ENCODE measurements at regions not wholly inside any gene's neighbourhood (a gene's known extent, or its start where the extent isn't known, plus 50 kb on each side); places are given as distances from the start of the nearest gene placed in this dataset.

GRCh38 chr2:45316576-45317338 is 294.3 kb downstream of the SRBD1 start:
- DNase-seq (ENCODE audit: low spot score), result no peak
- no peak for TF ChIP-seq CTCF (IDR thresholded peaks at IDR 0.05; ENCODE audit: extremely low read depth, missing control alignments)

- DNase-seq (ENCODE audit: low spot score), result no peak
- no peak for TF ChIP-seq CTCF (IDR thresholded peaks at IDR 0.05; ENCODE audit: extremely low read depth, missing control alignments)
Measured at GRCh38 chr2:45315861-45316260, 295.2 kb downstream of the SRBD1 start.

GRCh38 chr2:45312275-45312674 is 298.8 kb downstream of the SRBD1 start:
- TF ChIP-seq CTCF (IDR thresholded peaks at IDR 0.05; ENCODE audit: extremely low read depth, missing control alignments), result no peak
- no peak for DNase-seq (ENCODE audit: low spot score)

GRCh38 chr2:45311559-45311958 is 299.5 kb downstream of the SRBD1 start:
- no peak for TF ChIP-seq CTCF (IDR thresholded peaks at IDR 0.05; ENCODE audit: extremely low read depth, missing control alignments)
- DNase-seq (ENCODE audit: low spot score), result no peak

- no peak for TF ChIP-seq CTCF (IDR thresholded peaks at IDR 0.05; ENCODE audit: extremely low read depth, missing control alignments)
- no peak for DNase-seq (ENCODE audit: low spot score)
Measured at GRCh38 chr2:45307147-45307546, 297.9 kb upstream of the SIX2 start.

- no peak for TF ChIP-seq CTCF (IDR thresholded peaks at IDR 0.05; ENCODE audit: extremely low read depth, missing control alignments)
- no peak for DNase-seq (ENCODE audit: low spot score)
Measured at GRCh38 chr2:45305599-45305998, 296.3 kb upstream of the SIX2 start.

- DNase-seq (ENCODE audit: low spot score), result no peak
- TF ChIP-seq CTCF (IDR thresholded peaks at IDR 0.05; ENCODE audit: extremely low read depth, missing control alignments), result no peak
Measured at GRCh38 chr2:45303417-45304202, 294.4 kb upstream of the SIX2 start.
